ENCODE measurements at regions not wholly inside any gene's neighbourhood (a gene's known extent, or its start where the extent isn't known, plus 50 kb on each side); places are given as distances from the start of the nearest gene placed in this dataset.

DNA sequence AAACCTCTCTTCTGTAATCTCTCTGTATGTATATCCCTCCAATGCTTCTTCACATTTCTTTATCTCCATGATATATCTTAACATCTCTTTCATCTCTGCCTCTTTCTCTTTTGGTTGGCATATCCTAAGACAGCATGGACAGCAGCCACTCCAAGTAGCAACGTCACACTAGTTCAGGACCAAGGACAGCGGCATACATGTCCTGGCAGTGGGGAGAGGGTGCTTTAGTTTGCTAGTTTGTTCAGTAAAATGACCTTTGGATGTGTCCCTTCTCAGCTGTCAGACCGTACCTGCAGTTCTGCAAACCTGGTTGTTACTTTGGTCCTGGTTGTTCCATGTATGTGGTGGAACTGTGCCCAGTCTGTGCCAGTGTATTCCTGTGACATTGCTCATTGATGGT lies 225.6 kb upstream of the ROPN1 start (continued):
- TF ChIP-seq, protein P1, sequence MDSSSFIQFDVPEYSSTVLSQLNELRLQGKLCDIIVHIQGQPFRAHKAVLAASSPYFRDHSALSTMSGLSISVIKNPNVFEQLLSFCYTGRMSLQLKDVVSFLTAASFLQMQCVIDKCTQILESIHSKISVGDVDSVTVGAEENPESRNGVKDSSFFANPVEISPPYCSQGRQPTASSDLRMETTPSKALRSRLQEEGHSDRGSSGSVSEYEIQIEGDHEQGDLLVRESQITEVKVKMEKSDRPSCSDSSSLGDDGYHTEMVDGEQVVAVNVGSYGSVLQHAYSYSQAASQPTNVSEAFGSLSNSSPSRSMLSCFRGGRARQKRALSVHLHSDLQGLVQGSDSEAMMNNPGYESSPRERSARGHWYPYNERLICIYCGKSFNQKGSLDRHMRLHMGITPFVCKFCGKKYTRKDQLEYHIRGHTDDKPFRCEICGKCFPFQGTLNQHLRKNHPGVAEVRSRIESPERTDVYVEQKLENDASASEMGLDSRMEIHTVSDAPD (CRISPR knock-in tag; IDR thresholded peaks at IDR 0.05) = no peak
- TF ChIP-seq BCL6 (CRISPR knock-in tag; IDR thresholded peaks at IDR 0.05) (peak; percentile 47; the same call in 1 of the 2 replicates), MAF1 (CRISPR knock-in tag; IDR thresholded peaks at IDR 0.05; ENCODE audit: borderline replicate concordance) (peak; percentile 70; the same call in 1 of the 2 replicates), HIVEP1 (CRISPR knock-in tag; IDR thresholded peaks at IDR 0.05) (no peak), SOX6 (IDR thresholded peaks at IDR 0.05) (no peak), SOX6 (CRISPR knock-in tag; IDR thresholded peaks at IDR 0.05) (no peak), ZNF674 (CRISPR knock-in tag; IDR thresholded peaks at IDR 0.05; ENCODE audit: low read depth) (no peak), ZNF678 (CRISPR knock-in tag; IDR thresholded peaks at IDR 0.05) (no peak), SP1 (IDR thresholded peaks at IDR 0.05) (no peak), SP1 (CRISPR knock-in tag; IDR thresholded peaks at IDR 0.05) (no peak), ZFP41 (CRISPR knock-in tag; IDR thresholded peaks at IDR 0.05; ENCODE audit: borderline replicate concordance) (0 out of 2 replicates have a peak, but pooled peaks have one; percentile 33), HDAC1 (CRISPR knock-in tag; IDR thresholded peaks at IDR 0.05) (peak; percentile 55; the same call in 1 of the 2 replicates), NFKB2 (CRISPR knock-in tag; IDR thresholded peaks at IDR 0.05; ENCODE audit: borderline replicate concordance) (peak; percentile 33; the same call in 1 of the 2 replicates), ZNF143 (CRISPR knock-in tag; IDR thresholded peaks at IDR 0.05) (no peak), ZBTB3 (CRISPR knock-in tag; IDR thresholded peaks at IDR 0.05; ENCODE audit: borderline replicate concordance, low read depth) (no peak), ZFP90 (CRISPR knock-in tag; IDR thresholded peaks at IDR 0.05; ENCODE audit: borderline replicate concordance) (no peak), GATAD1 (CRISPR knock-in tag; IDR thresholded peaks at IDR 0.05) (peak; percentile 77), ZNF546 (CRISPR knock-in tag; conservative IDR thresholded peaks at IDR 0.05) (peak; percentile 69; the same call in 1 of the 2 replicates), ZNF20 (CRISPR knock-in tag; IDR thresholded peaks at IDR 0.05) (no peak), POLR2A (IDR thresholded peaks at IDR 0.05; ENCODE audit: insufficient read depth in 1 of 2, low read depth in 2 of 2, low read length in 2 of 2) (no peak), ATAD3A (CRISPR knock-in tag; IDR thresholded peaks at IDR 0.05) (peak; percentile 44; the same call in 1 of the 2 replicates), ZNF724P (CRISPR knock-in tag; IDR thresholded peaks at IDR 0.05; ENCODE audit: borderline replicate concordance) (no peak), JARID2 (CRISPR knock-in tag; IDR thresholded peaks at IDR 0.05; ENCODE audit: insufficient replicate concordance) (no peak), HNF4G (IDR thresholded peaks at IDR 0.05; ENCODE audit: borderline replicate concordance, low read depth, low read length) (peak; percentile 74), HNF4G (CRISPR knock-in tag; IDR thresholded peaks at IDR 0.05; ENCODE audit: borderline replicate concordance, low read depth) (0 out of 2 replicates have a peak, but pooled peaks have one; percentile 52), ELF3 (CRISPR knock-in tag; IDR thresholded peaks at IDR 0.05) (peak; percentile 69)
- TF ChIP-seq, protein P2, sequence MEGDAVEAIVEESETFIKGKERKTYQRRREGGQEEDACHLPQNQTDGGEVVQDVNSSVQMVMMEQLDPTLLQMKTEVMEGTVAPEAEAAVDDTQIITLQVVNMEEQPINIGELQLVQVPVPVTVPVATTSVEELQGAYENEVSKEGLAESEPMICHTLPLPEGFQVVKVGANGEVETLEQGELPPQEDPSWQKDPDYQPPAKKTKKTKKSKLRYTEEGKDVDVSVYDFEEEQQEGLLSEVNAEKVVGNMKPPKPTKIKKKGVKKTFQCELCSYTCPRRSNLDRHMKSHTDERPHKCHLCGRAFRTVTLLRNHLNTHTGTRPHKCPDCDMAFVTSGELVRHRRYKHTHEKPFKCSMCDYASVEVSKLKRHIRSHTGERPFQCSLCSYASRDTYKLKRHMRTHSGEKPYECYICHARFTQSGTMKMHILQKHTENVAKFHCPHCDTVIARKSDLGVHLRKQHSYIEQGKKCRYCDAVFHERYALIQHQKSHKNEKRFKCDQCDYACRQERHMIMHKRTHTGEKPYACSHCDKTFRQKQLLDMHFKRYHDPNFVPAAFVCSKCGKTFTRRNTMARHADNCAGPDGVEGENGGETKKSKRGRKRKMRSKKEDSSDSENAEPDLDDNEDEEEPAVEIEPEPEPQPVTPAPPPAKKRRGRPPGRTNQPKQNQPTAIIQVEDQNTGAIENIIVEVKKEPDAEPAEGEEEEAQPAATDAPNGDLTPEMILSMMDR (CRISPR knock-in tag; IDR thresholded peaks at IDR 0.05) = no peak
- TF ChIP-seq, protein P3, sequence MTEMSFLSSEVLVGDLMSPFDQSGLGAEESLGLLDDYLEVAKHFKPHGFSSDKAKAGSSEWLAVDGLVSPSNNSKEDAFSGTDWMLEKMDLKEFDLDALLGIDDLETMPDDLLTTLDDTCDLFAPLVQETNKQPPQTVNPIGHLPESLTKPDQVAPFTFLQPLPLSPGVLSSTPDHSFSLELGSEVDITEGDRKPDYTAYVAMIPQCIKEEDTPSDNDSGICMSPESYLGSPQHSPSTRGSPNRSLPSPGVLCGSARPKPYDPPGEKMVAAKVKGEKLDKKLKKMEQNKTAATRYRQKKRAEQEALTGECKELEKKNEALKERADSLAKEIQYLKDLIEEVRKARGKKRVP (CRISPR knock-in tag; IDR thresholded peaks at IDR 0.05) = 0 out of 4 replicates have a peak, but pooled peaks of 1 of the 2 experiments have one; percentile 14
- TF ChIP-seq, protein P4, sequence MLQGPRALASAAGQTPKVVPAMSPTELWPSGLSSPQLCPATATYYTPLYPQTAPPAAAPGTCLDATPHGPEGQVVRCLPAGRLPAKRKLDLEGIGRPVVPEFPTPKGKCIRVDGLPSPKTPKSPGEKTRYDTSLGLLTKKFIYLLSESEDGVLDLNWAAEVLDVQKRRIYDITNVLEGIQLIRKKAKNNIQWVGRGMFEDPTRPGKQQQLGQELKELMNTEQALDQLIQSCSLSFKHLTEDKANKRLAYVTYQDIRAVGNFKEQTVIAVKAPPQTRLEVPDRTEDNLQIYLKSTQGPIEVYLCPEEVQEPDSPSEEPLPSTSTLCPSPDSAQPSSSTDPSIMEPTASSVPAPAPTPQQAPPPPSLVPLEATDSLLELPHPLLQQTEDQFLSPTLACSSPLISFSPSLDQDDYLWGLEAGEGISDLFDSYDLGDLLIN (CRISPR knock-in tag; IDR thresholded peaks at IDR 0.05; ENCODE audit: borderline replicate concordance) = no peak

Measured in HepG2 (cell line).